ENCODE measurements at regions not wholly inside any gene's neighbourhood (a gene's known extent, or its start where the extent isn't known, plus 50 kb on each side); places are given as distances from the start of the nearest gene placed in this dataset.

DNA sequence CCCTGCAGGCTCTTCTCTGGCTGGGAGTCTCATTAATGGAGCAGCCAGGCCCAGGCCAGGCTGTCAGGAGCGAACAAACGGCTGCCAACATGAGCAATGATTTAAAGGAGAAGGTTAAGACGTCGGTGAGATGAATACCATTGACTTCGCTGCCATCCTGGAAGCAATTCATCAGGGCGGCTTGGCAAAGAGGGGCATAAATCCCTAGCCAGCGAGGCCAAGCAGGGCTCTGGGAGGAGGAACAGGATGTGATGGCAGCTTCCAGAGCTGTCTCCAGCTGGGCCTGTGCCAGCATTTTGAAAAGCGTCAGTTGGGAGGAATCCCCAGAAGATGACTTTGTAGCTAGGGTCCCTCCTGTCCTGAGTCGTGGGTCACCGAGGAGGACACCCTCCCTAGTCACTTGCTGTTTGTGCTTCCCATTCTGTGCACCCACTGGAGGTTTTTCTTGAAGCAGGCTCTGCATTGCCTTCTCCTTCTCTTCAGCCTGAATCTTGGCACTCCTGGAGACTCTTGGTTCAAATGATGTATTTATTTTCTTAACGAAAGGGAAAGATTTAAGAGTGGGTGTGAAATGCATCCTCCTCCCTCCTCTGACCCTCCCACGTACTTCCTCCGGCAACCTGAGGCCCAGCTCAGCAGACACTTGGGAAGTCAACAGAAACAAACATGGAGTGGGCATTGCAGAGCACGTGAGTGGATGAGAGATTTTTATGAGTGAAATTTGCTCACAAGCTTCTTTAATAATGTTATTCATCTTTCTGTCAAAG lies 476.3 kb upstream of the CADM1 start:
- TF ChIP-seq TSHZ2 (CRISPR knock-in tag; IDR thresholded peaks at IDR 0.05) (no peak), CREB5 (CRISPR knock-in tag; IDR thresholded peaks at IDR 0.05; ENCODE audit: low read depth) (no peak), ZFP30 (CRISPR knock-in tag; IDR thresholded peaks at IDR 0.05) (no peak), BACH2 (CRISPR knock-in tag; IDR thresholded peaks at IDR 0.05; ENCODE audit: borderline replicate concordance) (no peak), PATZ1 (CRISPR knock-in tag; IDR thresholded peaks at IDR 0.05; ENCODE audit: borderline replicate concordance) (no peak), ARNTL (CRISPR knock-in tag; IDR thresholded peaks at IDR 0.05; ENCODE audit: borderline replicate concordance, low read depth) (no peak)
- TF ChIP-seq, protein P1, sequence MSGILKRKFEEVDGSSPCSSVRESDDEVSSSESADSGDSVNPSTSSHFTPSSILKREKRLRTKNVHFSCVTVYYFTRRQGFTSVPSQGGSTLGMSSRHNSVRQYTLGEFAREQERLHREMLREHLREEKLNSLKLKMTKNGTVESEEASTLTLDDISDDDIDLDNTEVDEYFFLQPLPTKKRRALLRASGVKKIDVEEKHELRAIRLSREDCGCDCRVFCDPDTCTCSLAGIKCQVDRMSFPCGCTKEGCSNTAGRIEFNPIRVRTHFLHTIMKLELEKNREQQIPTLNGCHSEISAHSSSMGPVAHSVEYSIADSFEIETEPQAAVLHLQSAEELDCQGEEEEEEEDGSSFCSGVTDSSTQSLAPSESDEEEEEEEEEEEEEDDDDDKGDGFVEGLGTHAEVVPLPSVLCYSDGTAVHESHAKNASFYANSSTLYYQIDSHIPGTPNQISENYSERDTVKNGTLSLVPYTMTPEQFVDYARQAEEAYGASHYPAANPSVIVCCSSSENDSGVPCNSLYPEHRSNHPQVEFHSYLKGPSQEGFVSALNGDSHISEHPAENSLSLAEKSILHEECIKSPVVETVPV (CRISPR knock-in tag; IDR thresholded peaks at IDR 0.05): no peak
